ENCODE measurements at regions not wholly inside any gene's neighbourhood (a gene's known extent, or its start where the extent isn't known, plus 50 kb on each side); places are given as distances from the start of the nearest gene placed in this dataset.

- no peak for TF ChIP-seq ZNF207 (IDR thresholded peaks at IDR 0.05; ENCODE audit: borderline replicate concordance)
- no peak for TF ChIP-seq RCOR1 (conservative IDR thresholded peaks at IDR 0.05; ENCODE audit: low read depth, low read length)
These were observed 59.6 kb upstream of the AGPS start (continued) for GRCh38 chr2:177332992-177333388.

GRCh38 chr2:177334940-177335543 lies 57.5 kb upstream of the AGPS start:
- intact Hi-C loops (cut with micrococcal nuclease; ENCODE audit: unreplicated experiment) (loop anchor here (1.0 to 5.0 kb wide), 6 partner anchors 81 to 428 kb away; no protein-coding TSS in a partner anchor), in situ Hi-C loops (cut with MboI) (loop anchor here (5.0 to 25.0 kb wide), 4 partner anchors 77 to 1198 kb away; partner anchors contain the start of gene HOXD8)
- ChIA-PET CTCF (interaction anchor here (0.5 to 7.8 kb wide), 70 partner anchors 8 to 533 kb away, joined by 3 to 273 read pairs (median 4); partner anchors contain the start of gene AGPS), RAD21 (ENCODE audit: unreplicated experiment) (interaction anchor here (0.6 to 7.6 kb wide), 14 partner anchors 15 to 395 kb away, joined by 3 to 102 read pairs (median 4); no protein-coding TSS in a partner anchor), SMC1A (ENCODE audit: uncharacterized antibody, unreplicated experiment) (interaction anchor here (0.7 to 7.8 kb wide), 24 partner anchors 9 to 428 kb away, joined by 3 to 208 read pairs (median 4); partner anchors contain the start of gene AGPS), POLR2A (no interaction called here)
- Histone ChIP-seq H3K4me2 (ENCODE audit: control insufficient read depth, insufficient read depth) (no peak overlapping the region), H3K27me3 (replicated peaks in 1 of 2; ENCODE audit: control insufficient read depth in 2 of 2, insufficient read depth in 2 of 2, low read length in 1 of 2) (no peaks in the 10 kb centered on the region), H4K20me1 (ENCODE audit: control insufficient read depth, insufficient read depth) (no peaks in the 10 kb centered on the region), H3K36me3 (ENCODE audit: control insufficient read depth in 2 of 2, insufficient read depth in 2 of 2, low read length in 1 of 2) (no peaks in the 10 kb centered on the region), H3K9me3 (replicated peaks; ENCODE audit: control insufficient read depth, insufficient read depth, low read length) (no peaks in the 10 kb centered on the region), H3K4me3 (no peak overlapping the region), H3K79me2 (ENCODE audit: control insufficient read depth, insufficient read depth, low read length) (no peaks in the 10 kb centered on the region), H3K27ac (ENCODE audit: control insufficient read depth, insufficient read depth) (no peak overlapping the region), H2AFZ (ENCODE audit: control insufficient read depth, low read depth, low read length) (no peak overlapping the region; the same call in 1 of the 2 replicates), H3K4me1 (ENCODE audit: control insufficient read depth, insufficient read depth, low read length) (no peaks in the 10 kb centered on the region), H3K9ac (ENCODE audit: control insufficient read depth, insufficient read depth, low read length) (no peak overlapping the region)
- BruUV-seq (replicated peaks) = no TSS peak
- FAIRE-seq (peak; percentile 98), DNase-seq (ENCODE audit: low read depth, low spot score) (no peak), ATAC-seq (peak; percentile 84)
- 20% methylated on average over 2 of the region's 2 CpGs for WGBS (ENCODE audit: insufficient coverage, insufficient replicate concordance, low lambda C conversion rate, missing lambda C conversion rate)
- TF ChIP-seq RB1 (IDR thresholded peaks at IDR 0.05; ENCODE audit: borderline replicate concordance) = 0 out of 2 replicates have a peak, but pooled peaks have one; percentile 53
- TF ChIP-seq ZNF384 (IDR thresholded peaks at IDR 0.05; ENCODE audit: borderline replicate concordance, low read depth, low read length) = no peak
- TF ChIP-seq NR2C1 (IDR thresholded peaks at IDR 0.05) = no peak
- TF ChIP-seq SMC3 (IDR thresholded peaks at IDR 0.05; ENCODE audit: borderline replicate concordance, low read length) = peak; percentile 95
- TF ChIP-seq EP300 (IDR thresholded peaks at IDR 0.05; ENCODE audit: borderline replicate concordance in 1 of 2, control insufficient read depth in 1 of 2, low read depth in 2 of 2, low read length in 2 of 2) = no peak
- TF ChIP-seq SKIL (IDR thresholded peaks at IDR 0.05; ENCODE audit: low read depth, poor library complexity, severe bottlenecking) = peak; percentile 38
- TF ChIP-seq GABPA (IDR thresholded peaks at IDR 0.05; ENCODE audit: low read depth) = no peak
- TF ChIP-seq ZNF207 (IDR thresholded peaks at IDR 0.05; ENCODE audit: borderline replicate concordance) = peak; percentile 55; the same call in 1 of the 2 replicates
- TF ChIP-seq YY1 (IDR thresholded peaks at IDR 0.05; ENCODE audit: low read depth, low read length) = peak; percentile 86
- TF ChIP-seq STAT3 (IDR thresholded peaks at IDR 0.05; ENCODE audit: low read depth, low read length) = no peak
- no peak for TF ChIP-seq SMAD1 (IDR thresholded peaks at IDR 0.05; ENCODE audit: low read depth, partially characterized antibody)
- no peak for TF ChIP-seq SMARCA5 (IDR thresholded peaks at IDR 0.05)
- TF ChIP-seq ZNF687 (IDR thresholded peaks at IDR 0.05) = no peak
- TF ChIP-seq PAX5 (IDR thresholded peaks at IDR 0.05; ENCODE audit: borderline replicate concordance, low read depth, low read length) = no peak
- no peak for TF ChIP-seq IKZF1 (conservative IDR thresholded peaks at IDR 0.05)
